IMR-90 (cell line): ENCODE measurements at regions not wholly inside any gene's neighbourhood (a gene's known extent, or its start where the extent isn't known, plus 50 kb on each side); places are given as distances from the start of the nearest gene placed in this dataset.

Source experiments
- BHLHE40 ChIP-seq: fragments of 150-350 bp; IDR thresholded peaks from 2 replicates; pipeline ENCODE4 v1.6.1; 2016; ENCODE audit warnings: mild to moderate bottlenecking, low read depth, low read length
- CHD1 ChIP-seq: IDR thresholded peaks from 2 replicates; pipeline ENCODE4 v1.6.1; 2012; ENCODE audit warnings: low read depth, low read length, improper control_type of control experiment
- MXI1 ChIP-seq: IDR thresholded peaks from 2 replicates; pipeline ENCODE4 v1.6.1; 2012; ENCODE audit warnings: low read depth, mild to moderate bottlenecking, low read length, moderate library complexity, borderline replicate concordance
- POLR2A ChIP-seq: IDR thresholded peaks from 2 replicates; pipeline ENCODE4 v1.6.1; 2012; ENCODE audit warnings: mild to moderate bottlenecking, low read depth, low read length
- RAD21 ChIP-seq: IDR thresholded peaks from 2 replicates; pipeline ENCODE4 v1.6.1; 2012; ENCODE audit warnings: low read length, improper control_type of control experiment
- RFX5 ChIP-seq: IDR thresholded peaks from 2 replicates; pipeline ENCODE4 v1.8.0; 2012; ENCODE audit warnings: low read depth, mild to moderate bottlenecking, low read length, moderate library complexity
- SMC3 ChIP-seq: fragments of 150-350 bp; IDR thresholded peaks from 2 replicates; pipeline ENCODE4 v1.6.1; 2016; ENCODE audit warnings: low read depth, mild to moderate bottlenecking, antibody characterized with exemption, low read length, moderate library complexity
- TF ChIP-seq, protein P1 (sequence below): conservative IDR thresholded peaks from 2 replicates; pipeline ENCODE4 v1.5.1; 2012; ENCODE audit warnings: mild to moderate bottlenecking, low read depth, low read length, improper control_type of control experiment
- TF ChIP-seq, protein P2 (sequence below): fragments of 150-350 bp; IDR thresholded peaks from 2 replicates; pipeline ENCODE4 v1.6.1; 2017; ENCODE audit warnings: mild to moderate bottlenecking, antibody characterized with exemption, low read length, low read depth
- TF ChIP-seq, protein P3 (sequence below): fragments of 150-350 bp; IDR thresholded peaks from 2 replicates; pipeline ENCODE4 v1.6.1; 2016; ENCODE audit warnings: low read depth, mild to moderate bottlenecking, low read length, moderate library complexity, borderline replicate concordance

DNA sequence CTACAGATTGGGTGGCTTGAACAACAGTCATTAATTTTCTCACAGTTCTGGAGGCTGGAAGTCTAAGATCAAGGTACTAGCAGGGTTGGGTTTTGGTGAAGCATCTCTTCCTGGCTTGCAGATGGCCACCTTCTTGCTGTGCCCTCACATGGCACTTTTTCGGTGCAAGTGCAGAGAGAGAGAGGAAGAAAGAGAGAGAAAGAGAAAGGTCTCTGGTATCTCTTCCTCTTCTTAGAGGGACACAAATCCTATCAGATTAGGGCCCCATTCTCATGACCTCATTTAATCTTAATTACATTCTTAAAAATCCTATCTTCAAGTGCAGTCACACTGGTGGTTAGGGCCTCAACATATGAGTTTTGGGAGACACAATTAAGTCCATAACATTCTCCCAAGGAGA lies 167.1 kb downstream of the NFKBIZ start:
- TF ChIP-seq, protein P1, sequence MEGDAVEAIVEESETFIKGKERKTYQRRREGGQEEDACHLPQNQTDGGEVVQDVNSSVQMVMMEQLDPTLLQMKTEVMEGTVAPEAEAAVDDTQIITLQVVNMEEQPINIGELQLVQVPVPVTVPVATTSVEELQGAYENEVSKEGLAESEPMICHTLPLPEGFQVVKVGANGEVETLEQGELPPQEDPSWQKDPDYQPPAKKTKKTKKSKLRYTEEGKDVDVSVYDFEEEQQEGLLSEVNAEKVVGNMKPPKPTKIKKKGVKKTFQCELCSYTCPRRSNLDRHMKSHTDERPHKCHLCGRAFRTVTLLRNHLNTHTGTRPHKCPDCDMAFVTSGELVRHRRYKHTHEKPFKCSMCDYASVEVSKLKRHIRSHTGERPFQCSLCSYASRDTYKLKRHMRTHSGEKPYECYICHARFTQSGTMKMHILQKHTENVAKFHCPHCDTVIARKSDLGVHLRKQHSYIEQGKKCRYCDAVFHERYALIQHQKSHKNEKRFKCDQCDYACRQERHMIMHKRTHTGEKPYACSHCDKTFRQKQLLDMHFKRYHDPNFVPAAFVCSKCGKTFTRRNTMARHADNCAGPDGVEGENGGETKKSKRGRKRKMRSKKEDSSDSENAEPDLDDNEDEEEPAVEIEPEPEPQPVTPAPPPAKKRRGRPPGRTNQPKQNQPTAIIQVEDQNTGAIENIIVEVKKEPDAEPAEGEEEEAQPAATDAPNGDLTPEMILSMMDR = no peak
- no peak for TF ChIP-seq SMC3
- no peak for TF ChIP-seq CHD1
- TF ChIP-seq MXI1 = no peak
- no peak for TF ChIP-seq RAD21
- TF ChIP-seq, protein P2, sequence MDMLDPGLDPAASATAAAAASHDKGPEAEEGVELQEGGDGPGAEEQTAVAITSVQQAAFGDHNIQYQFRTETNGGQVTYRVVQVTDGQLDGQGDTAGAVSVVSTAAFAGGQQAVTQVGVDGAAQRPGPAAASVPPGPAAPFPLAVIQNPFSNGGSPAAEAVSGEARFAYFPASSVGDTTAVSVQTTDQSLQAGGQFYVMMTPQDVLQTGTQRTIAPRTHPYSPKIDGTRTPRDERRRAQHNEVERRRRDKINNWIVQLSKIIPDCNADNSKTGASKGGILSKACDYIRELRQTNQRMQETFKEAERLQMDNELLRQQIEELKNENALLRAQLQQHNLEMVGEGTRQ = no peak
- TF ChIP-seq POLR2A = no peak
- TF ChIP-seq, protein P3, sequence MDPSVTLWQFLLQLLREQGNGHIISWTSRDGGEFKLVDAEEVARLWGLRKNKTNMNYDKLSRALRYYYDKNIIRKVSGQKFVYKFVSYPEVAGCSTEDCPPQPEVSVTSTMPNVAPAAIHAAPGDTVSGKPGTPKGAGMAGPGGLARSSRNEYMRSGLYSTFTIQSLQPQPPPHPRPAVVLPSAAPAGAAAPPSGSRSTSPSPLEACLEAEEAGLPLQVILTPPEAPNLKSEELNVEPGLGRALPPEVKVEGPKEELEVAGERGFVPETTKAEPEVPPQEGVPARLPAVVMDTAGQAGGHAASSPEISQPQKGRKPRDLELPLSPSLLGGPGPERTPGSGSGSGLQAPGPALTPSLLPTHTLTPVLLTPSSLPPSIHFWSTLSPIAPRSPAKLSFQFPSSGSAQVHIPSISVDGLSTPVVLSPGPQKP = no peak
- TF ChIP-seq RFX5 = no peak
- TF ChIP-seq BHLHE40 = no peak
